ENCODE measurements at regions not wholly inside any gene's neighbourhood (a gene's known extent, or its start where the extent isn't known, plus 50 kb on each side); places are given as distances from the start of the nearest gene placed in this dataset.

- Histone ChIP-seq H3K9me3 (ENCODE audit: insufficient read depth, low read length) (no peaks in the 10 kb centered on the region), H3K9ac (ENCODE audit: low read length) (no peak overlapping the region), H3K36me3 (ENCODE audit: low read length) (no peaks in the 10 kb centered on the region), H3K27me3 (ENCODE audit: low read length) (no peaks in the 10 kb centered on the region), H3K79me2 (ENCODE audit: insufficient read depth, low read length) (no peaks in the 10 kb centered on the region), H3K9me2 (replicated peaks; ENCODE audit: insufficient read depth, low read length) (no peaks in the 10 kb centered on the region), H2AFZ (ENCODE audit: low read depth, low read length, severe bottlenecking) (no peak overlapping the region), H4K20me1 (ENCODE audit: low read depth, low read length) (no peaks in the 10 kb centered on the region; the same call in 1 of the 2 replicates), H3K4me2 (ENCODE audit: low read depth, low read length, poor library complexity, severe bottlenecking) (no peak overlapping the region), H3K27ac (ENCODE audit: low read depth, low read length) (no peak overlapping the region), H3K4me3 (ENCODE audit: insufficient read depth, low read length, poor library complexity, severe bottlenecking) (no peak overlapping the region), H3F3A (ENCODE audit: insufficient read depth) (no peaks in the 10 kb centered on the region)
- TF ChIP-seq EZH2phosphoT487 (conservative IDR thresholded peaks at IDR 0.05; ENCODE audit: low read length) (no peak), CTCF (IDR thresholded peaks at IDR 0.05; ENCODE audit: insufficient read depth, low read length, poor library complexity, severe bottlenecking) (no peak)
Observed at GRCh38 chr2:180787330-180787729, 193.1 kb upstream of the UBE2E3 start.

GRCh38 chr2:180781276-180781675, 199.1 kb upstream of the UBE2E3 start:
- H3K9me2 ChIP-seq (replicated peaks; ENCODE audit: insufficient read depth, low read length), result no peaks in the 10 kb centered on the region
- H3K79me2 ChIP-seq (ENCODE audit: insufficient read depth, low read length), result no peaks in the 10 kb centered on the region
- H2AFZ ChIP-seq (ENCODE audit: low read depth, low read length, severe bottlenecking), result no peak overlapping the region
- no peaks in the 10 kb centered on the region for H3K9me3 ChIP-seq (ENCODE audit: insufficient read depth, low read length)
- no peaks in the 10 kb centered on the region for H3K36me3 ChIP-seq (ENCODE audit: low read length)
- no peak overlapping the region for H3K4me2 ChIP-seq (ENCODE audit: low read depth, low read length, poor library complexity, severe bottlenecking)
- no peak overlapping the region for H3K27ac ChIP-seq (ENCODE audit: low read depth, low read length)
- H3K4me3 ChIP-seq (ENCODE audit: insufficient read depth, low read length, poor library complexity, severe bottlenecking), result no peak overlapping the region
- H3K27me3 ChIP-seq (ENCODE audit: low read length), result no peaks in the 10 kb centered on the region
- H3K9ac ChIP-seq (ENCODE audit: low read length), result no peak overlapping the region
- H3F3A ChIP-seq (ENCODE audit: insufficient read depth), result no peaks in the 10 kb centered on the region
- TF ChIP-seq EZH2phosphoT487 (conservative IDR thresholded peaks at IDR 0.05; ENCODE audit: low read length) (no peak), CTCF (IDR thresholded peaks at IDR 0.05; ENCODE audit: insufficient read depth, low read length, poor library complexity, severe bottlenecking) (no peak)
- no peaks in the 10 kb centered on the region for H4K20me1 ChIP-seq (ENCODE audit: low read depth, low read length)

GRCh38 chr2:180778291-180778690, 202.1 kb upstream of the UBE2E3 start:
- Histone ChIP-seq H3F3A (ENCODE audit: insufficient read depth) (no peaks in the 10 kb centered on the region), H3K9me2 (replicated peaks; ENCODE audit: insufficient read depth, low read length) (no peaks in the 10 kb centered on the region), H3K36me3 (ENCODE audit: low read length) (no peaks in the 10 kb centered on the region), H3K27me3 (ENCODE audit: low read length) (no peaks in the 10 kb centered on the region), H3K27ac (ENCODE audit: low read depth, low read length) (no peak overlapping the region), H3K4me3 (ENCODE audit: insufficient read depth, low read length, poor library complexity, severe bottlenecking) (no peak overlapping the region), H3K9ac (ENCODE audit: low read length) (no peak overlapping the region), H3K79me2 (ENCODE audit: insufficient read depth, low read length) (no peaks in the 10 kb centered on the region), H3K4me2 (ENCODE audit: low read depth, low read length, poor library complexity, severe bottlenecking) (no peak overlapping the region), H4K20me1 (ENCODE audit: low read depth, low read length) (no peaks in the 10 kb centered on the region), H3K9me3 (ENCODE audit: insufficient read depth, low read length) (no peaks in the 10 kb centered on the region), H2AFZ (ENCODE audit: low read depth, low read length, severe bottlenecking) (no peak overlapping the region)
- no peak for TF ChIP-seq EZH2phosphoT487 (conservative IDR thresholded peaks at IDR 0.05; ENCODE audit: low read length)
- no peak for TF ChIP-seq CTCF (IDR thresholded peaks at IDR 0.05; ENCODE audit: insufficient read depth, low read length, poor library complexity, severe bottlenecking)

All from SU-DHL-6 (cell line).